GM12892 (cell line): ENCODE measurements at regions not wholly inside any gene's neighbourhood (a gene's known extent, or its start where the extent isn't known, plus 50 kb on each side); places are given as distances from the start of the nearest gene placed in this dataset.

Source experiments
- POLR2A ChIP-seq: IDR thresholded peaks from 2 replicates; pipeline ENCODE4 v1.6.1; 2011; ENCODE audit warnings: low read depth, low read length, control low read depth
- TAF1 ChIP-seq: IDR thresholded peaks from 2 replicates; pipeline ENCODE4 v1.6.1; 2011; ENCODE audit warnings: low read depth, mild to moderate bottlenecking, control low read depth, low read length, borderline replicate concordance

- TF ChIP-seq POLR2A = no peak
- no peak for TF ChIP-seq TAF1
Observed at GRCh38 chr5:21680196-21680595, 1172.9 kb downstream of the CDH12 start.
